Glutamatergic neuron (in vitro differentiated cells): ENCODE measurements at regions not wholly inside any gene's neighbourhood (a gene's known extent, or its start where the extent isn't known, plus 50 kb on each side); places are given as distances from the start of the nearest gene placed in this dataset.

ENCODE experiments used
- DNase-seq: peaks from one replicate; pipeline ENCODE4 v3.0.0; 2022
- H3K27ac Mint-ChIP-seq: one replicate; pipeline ENCODE4 v1.8.0; 2020; ENCODE audit warnings: mild to moderate bottlenecking, mixed read lengths, inconsistent platforms; ENCODE audit not compliant: unreplicated experiment
- H3K27me3 Mint-ChIP-seq: one replicate; pipeline ENCODE4 v1.8.0; 2020; ENCODE audit warnings: mild to moderate bottlenecking, moderate library complexity, mixed read lengths, inconsistent platforms; ENCODE audit not compliant: unreplicated experiment
- H3K36me3 Mint-ChIP-seq: one replicate; pipeline ENCODE4 v1.8.0; 2020; ENCODE audit warnings: mild to moderate bottlenecking, mixed read lengths, inconsistent platforms; ENCODE audit not compliant: unreplicated experiment
- H3K4me1 Mint-ChIP-seq: one replicate; pipeline ENCODE4 v1.8.0; 2020; ENCODE audit warnings: mild to moderate bottlenecking, low read depth, mixed read lengths, inconsistent platforms; ENCODE audit not compliant: unreplicated experiment
- H3K4me3 Mint-ChIP-seq: one replicate; pipeline ENCODE4 v1.8.0; 2020; ENCODE audit warnings: mild to moderate bottlenecking, mixed read lengths, inconsistent platforms; ENCODE audit not compliant: unreplicated experiment
- H3K9me3 Mint-ChIP-seq: one replicate; pipeline ENCODE4 v1.8.0; 2020; ENCODE audit warnings: mild to moderate bottlenecking, moderate library complexity, mixed read lengths, inconsistent platforms; ENCODE audit not compliant: unreplicated experiment
- CTCF ChIP-seq: fragments of 200-600 bp; sonication (generic); IDR thresholded peaks from one replicate; pipeline ENCODE4 v1.5.0; 2021; ENCODE audit not compliant: partially characterized antibody, unreplicated experiment

- no peaks in the 10 kb centered on the region for H3K36me3 Mint-ChIP-seq
- H3K4me1 Mint-ChIP-seq: no peaks in the 10 kb centered on the region
- H3K4me3 Mint-ChIP-seq: no peak overlapping the region
- no peak for DNase-seq
- TF ChIP-seq CTCF: no peak
- no peaks in the 10 kb centered on the region for H3K27me3 Mint-ChIP-seq
- H3K9me3 Mint-ChIP-seq: peaks cover 3% of the 10 kb centered on the region
- H3K27ac Mint-ChIP-seq: no peak overlapping the region
Measured at GRCh38 chr13:87376081-87376480, 295.1 kb upstream of the SLITRK5 start.

GRCh38 chr13:87384099-87384498 is 287.1 kb upstream of the SLITRK5 start:
- peaks cover 2% of the 10 kb centered on the region for H3K27me3 Mint-ChIP-seq
- no peaks in the 10 kb centered on the region for H3K36me3 Mint-ChIP-seq
- H3K4me3 Mint-ChIP-seq: no peak overlapping the region

GRCh38 chr13:87393358-87393757 is 277.8 kb upstream of the SLITRK5 start:
- Mint-ChIP-seq H3K9me3 (no peaks in the 10 kb centered on the region), H3K27me3 (peaks cover 2% of the 10 kb centered on the region), H3K36me3 (no peaks in the 10 kb centered on the region), H3K27ac (no peak overlapping the region), H3K4me1 (no peaks in the 10 kb centered on the region), H3K4me3 (no peak overlapping the region)
- DNase-seq: no peak
- TF ChIP-seq CTCF: no peak

More at GRCh38 chr13:87384099-87384498, 287.1 kb upstream of the SLITRK5 start:
- Mint-ChIP-seq H3K9me3 (no peaks in the 10 kb centered on the region), H3K27ac (no peak overlapping the region), H3K4me1 (no peaks in the 10 kb centered on the region)
- TF ChIP-seq CTCF: no peak
- no peak for DNase-seq

GRCh38 chr13:87398047-87398446 is 273.1 kb upstream of the SLITRK5 start:
- H3K27me3 Mint-ChIP-seq: no peaks in the 10 kb centered on the region
- no peak overlapping the region for H3K4me3 Mint-ChIP-seq
- DNase-seq: no peak
- peaks cover 5% of the 10 kb centered on the region for H3K4me1 Mint-ChIP-seq
- H3K27ac Mint-ChIP-seq: no peak overlapping the region
- no peak for TF ChIP-seq CTCF
- no peaks in the 10 kb centered on the region for H3K9me3 Mint-ChIP-seq
- no peaks in the 10 kb centered on the region for H3K36me3 Mint-ChIP-seq

GRCh38 chr13:87403748-87404432 is 267.3 kb upstream of the SLITRK5 start:
- Mint-ChIP-seq H3K4me3 (no peak overlapping the region), H3K4me1 (peaks cover 5% of the 10 kb centered on the region), H3K27ac (no peak overlapping the region)

More at GRCh38 chr13:87403748-87404432, 267.3 kb upstream of the SLITRK5 start:
- Mint-ChIP-seq H3K27me3 (no peaks in the 10 kb centered on the region), H3K9me3 (no peaks in the 10 kb centered on the region), H3K36me3 (no peaks in the 10 kb centered on the region)
- TF ChIP-seq CTCF: no peak
- no peak for DNase-seq
